ENCODE measurements at regions not wholly inside any gene's neighbourhood (a gene's known extent, or its start where the extent isn't known, plus 50 kb on each side); places are given as distances from the start of the nearest gene placed in this dataset.

- Histone ChIP-seq H3K79me2 (ENCODE audit: insufficient read depth, low read length) (no peaks in the 10 kb centered on the region), H3K27me3 (ENCODE audit: insufficient read depth, low read length) (no peaks in the 10 kb centered on the region), H3K4me3 (ENCODE audit: low read depth, low read length, poor library complexity, severe bottlenecking) (no peak overlapping the region), H2AFZ (ENCODE audit: low read length) (no peak overlapping the region), H3K9me2 (ENCODE audit: low read depth, low read length) (no peaks in the 10 kb centered on the region), H3K4me2 (ENCODE audit: low read length) (no peak overlapping the region), H3K9me3 (ENCODE audit: low read length) (no peaks in the 10 kb centered on the region), H3F3A (ENCODE audit: insufficient read depth, low read length) (no peaks in the 10 kb centered on the region), H3K36me3 (ENCODE audit: insufficient read depth, low read length) (no peaks in the 10 kb centered on the region), H3K9ac (ENCODE audit: low read length) (no peak overlapping the region), H3K4me1 (ENCODE audit: insufficient read depth, low read length, severe bottlenecking) (no peaks in the 10 kb centered on the region), H4K20me1 (ENCODE audit: insufficient read depth, low read length) (no peaks in the 10 kb centered on the region), H3K27ac (ENCODE audit: low read depth, low read length, poor library complexity, severe bottlenecking) (no peak overlapping the region)
- TF ChIP-seq CTCF (IDR thresholded peaks at IDR 0.05; ENCODE audit: low read length), result no peak
- no peak for TF ChIP-seq EZH2 (IDR thresholded peaks at IDR 0.05; ENCODE audit: borderline replicate concordance, low read length)
These were observed 120.3 kb upstream of the MON1B start for GRCh38 chr16:77070683-77071082.

- H3K79me2 ChIP-seq (ENCODE audit: insufficient read depth, low read length), result no peaks in the 10 kb centered on the region
- H3K36me3 ChIP-seq (ENCODE audit: insufficient read depth, low read length), result no peaks in the 10 kb centered on the region
- H3K27me3 ChIP-seq (ENCODE audit: insufficient read depth, low read length), result no peaks in the 10 kb centered on the region
- H3K4me1 ChIP-seq (ENCODE audit: insufficient read depth, low read length, severe bottlenecking), result no peaks in the 10 kb centered on the region
- no peak overlapping the region for H3K27ac ChIP-seq (ENCODE audit: low read depth, low read length, poor library complexity, severe bottlenecking)
- no peaks in the 10 kb centered on the region for H4K20me1 ChIP-seq (ENCODE audit: insufficient read depth, low read length)
- H3K9me2 ChIP-seq (ENCODE audit: low read depth, low read length), result no peaks in the 10 kb centered on the region
- H3K9ac ChIP-seq (ENCODE audit: low read length), result no peak overlapping the region
- H3F3A ChIP-seq (ENCODE audit: insufficient read depth, low read length), result no peaks in the 10 kb centered on the region
- H2AFZ ChIP-seq (ENCODE audit: low read length), result no peak overlapping the region
- no peak overlapping the region for H3K4me3 ChIP-seq (ENCODE audit: low read depth, low read length, poor library complexity, severe bottlenecking)
- no peak overlapping the region for H3K4me2 ChIP-seq (ENCODE audit: low read length)
- no peak for TF ChIP-seq CTCF (IDR thresholded peaks at IDR 0.05; ENCODE audit: low read length)
- TF ChIP-seq EZH2 (IDR thresholded peaks at IDR 0.05; ENCODE audit: borderline replicate concordance, low read length), result no peak
- no peaks in the 10 kb centered on the region for H3K9me3 ChIP-seq (ENCODE audit: low read length)
These were observed 114.2 kb upstream of the MON1B start for GRCh38 chr16:77076839-77077238.

- Histone ChIP-seq H3K4me2 (ENCODE audit: low read length) (no peak overlapping the region), H3K4me3 (ENCODE audit: low read depth, low read length, poor library complexity, severe bottlenecking) (no peak overlapping the region), H2AFZ (ENCODE audit: low read length) (no peak overlapping the region), H3F3A (ENCODE audit: insufficient read depth, low read length) (no peaks in the 10 kb centered on the region), H3K79me2 (ENCODE audit: insufficient read depth, low read length) (no peaks in the 10 kb centered on the region), H3K36me3 (ENCODE audit: insufficient read depth, low read length) (no peaks in the 10 kb centered on the region), H3K4me1 (ENCODE audit: insufficient read depth, low read length, severe bottlenecking) (no peaks in the 10 kb centered on the region), H4K20me1 (ENCODE audit: insufficient read depth, low read length) (no peaks in the 10 kb centered on the region), H3K27me3 (ENCODE audit: insufficient read depth, low read length) (no peaks in the 10 kb centered on the region), H3K9me3 (ENCODE audit: low read length) (no peaks in the 10 kb centered on the region), H3K27ac (ENCODE audit: low read depth, low read length, poor library complexity, severe bottlenecking) (no peak overlapping the region), H3K9me2 (ENCODE audit: low read depth, low read length) (no peaks in the 10 kb centered on the region), H3K9ac (ENCODE audit: low read length) (no peak overlapping the region)
- TF ChIP-seq CTCF (IDR thresholded peaks at IDR 0.05; ENCODE audit: low read length) (no peak), EZH2 (IDR thresholded peaks at IDR 0.05; ENCODE audit: borderline replicate concordance, low read length) (no peak)
These were observed 113.6 kb upstream of the MON1B start for GRCh38 chr16:77077256-77077922.

Data from OCI-LY1 (cell line).